ENCODE measurements at regions not wholly inside any gene's neighbourhood (a gene's known extent, or its start where the extent isn't known, plus 50 kb on each side); places are given as distances from the start of the nearest gene placed in this dataset.
"Not testable (repeated sequence)": the region's sequence is repeated elsewhere in the genome, so short reads cannot be mapped to it uniquely, and the experiment has no call there.

DNA sequence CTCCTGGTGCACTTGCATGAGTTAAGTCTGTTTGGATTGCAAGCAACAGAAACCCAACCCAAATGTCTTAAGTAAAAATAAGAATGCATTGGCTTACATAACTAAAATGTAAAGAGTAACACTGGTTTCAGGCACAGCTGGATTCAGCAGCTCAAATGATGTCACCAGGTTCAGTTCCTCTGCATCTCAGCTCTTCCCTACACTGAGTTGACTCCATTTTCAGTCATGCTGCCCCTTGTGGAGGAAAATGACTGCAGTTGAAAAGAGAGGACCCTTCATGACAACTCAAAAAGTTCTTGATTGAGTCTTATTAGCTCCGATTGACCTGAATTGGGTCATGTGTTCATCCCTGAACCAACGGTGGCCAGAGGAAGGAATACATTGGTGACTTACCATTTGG is 138.5 kb upstream of the ABI3BP start:
- POLR2A ChIA-PET: no interaction called here
- Mint-ChIP-seq H3K4me1 (peaks cover 16% of the 10 kb centered on the region), H3K27me3 (peaks cover 16% of the 10 kb centered on the region), H3K36me3 (ENCODE audit: low read depth) (no peaks in the 10 kb centered on the region), H3K9me3 (peaks cover 12% of the 10 kb centered on the region), H3K4me3 (no peak overlapping the region), H3K27ac (no peak overlapping the region)
- DNase-seq: no peak
- CTCF ChIA-PET: interaction anchor here (1.0 kb wide), 1 partner anchor 16 kb away, joined by 3 read pairs; no protein-coding TSS in a partner anchor

DNA sequence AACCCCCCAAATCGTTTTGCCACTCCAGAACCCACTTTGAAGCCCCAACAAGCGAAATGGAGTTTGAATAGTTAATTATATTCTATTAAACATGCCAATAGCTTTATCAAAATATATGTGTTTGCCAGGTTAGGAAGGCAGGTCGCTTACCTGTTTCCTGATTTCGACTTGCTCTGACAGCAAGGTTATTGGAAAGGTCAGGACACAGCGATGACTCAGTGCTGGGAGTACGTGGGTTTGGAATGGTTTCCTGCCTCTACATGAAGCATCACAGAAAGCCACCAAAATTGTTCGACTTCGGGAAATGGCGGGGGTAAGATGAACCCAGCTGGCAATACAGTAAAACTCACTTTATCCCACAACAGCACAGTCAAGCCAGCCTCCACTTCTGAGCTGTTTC is 135.6 kb upstream of the ABI3BP start:
- Mint-ChIP-seq H3K27me3 (peaks cover 21% of the 10 kb centered on the region), H3K36me3 (ENCODE audit: low read depth) (no peaks in the 10 kb centered on the region), H3K4me1 (peaks cover 7% of the 10 kb centered on the region), H3K9me3 (peaks cover 12% of the 10 kb centered on the region), H3K27ac (no peak overlapping the region), H3K4me3 (no peak overlapping the region)
- no peak for DNase-seq
- ChIA-PET POLR2A (no interaction called here), CTCF (no interaction called here)

DNA sequence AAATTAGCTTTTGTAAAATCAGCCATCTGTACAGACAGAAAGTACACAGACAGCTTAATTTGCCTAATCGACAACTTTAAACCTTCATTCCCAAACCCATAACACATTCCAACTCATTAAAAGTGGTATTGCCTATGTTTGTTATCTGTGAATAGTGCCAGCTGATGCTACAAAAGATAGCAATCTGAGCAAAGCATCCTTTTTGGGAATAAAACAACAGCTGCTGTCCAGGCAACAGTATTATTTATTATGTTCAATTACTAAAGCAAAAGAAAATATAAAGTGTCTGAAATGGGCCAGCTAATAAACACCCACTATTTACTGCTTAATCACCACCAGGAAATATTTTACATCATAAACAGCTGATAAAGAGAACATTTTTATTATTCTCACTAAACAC is 134.8 kb upstream of the ABI3BP start:
- Mint-ChIP-seq H3K27ac (no peak overlapping the region), H3K36me3 (ENCODE audit: low read depth) (no peaks in the 10 kb centered on the region), H3K4me3 (no peak overlapping the region), H3K4me1 (no peaks in the 10 kb centered on the region), H3K27me3 (peaks cover 21% of the 10 kb centered on the region), H3K9me3 (peaks cover 6% of the 10 kb centered on the region)
- DNase-seq: no peak
- CTCF ChIA-PET: no interaction called here
- POLR2A ChIA-PET: interaction anchor here (0.6 kb wide), 1 partner anchor 233 kb away, joined by 3 read pairs; no protein-coding TSS in a partner anchor

DNA sequence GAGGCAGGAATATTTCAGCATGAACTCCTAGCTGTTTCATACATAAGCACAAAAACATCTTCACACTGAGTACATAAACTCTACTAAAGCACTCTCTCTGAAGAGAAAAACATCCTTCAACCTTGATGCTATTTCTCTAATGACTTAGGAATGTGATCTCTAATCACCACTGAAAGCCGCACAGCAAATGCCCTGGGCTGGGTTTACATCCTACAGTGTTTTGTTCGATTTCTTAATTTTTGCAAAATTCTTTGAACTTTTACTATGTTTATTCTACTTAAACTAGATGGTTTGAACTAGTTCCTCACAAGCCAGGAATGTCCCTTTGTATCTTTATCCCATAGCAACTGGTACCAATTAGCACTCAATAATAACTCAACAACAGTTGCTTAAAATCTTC is 130.9 kb upstream of the ABI3BP start:
- Mint-ChIP-seq H3K4me3 (no peak overlapping the region), H3K36me3 (ENCODE audit: low read depth) (no peaks in the 10 kb centered on the region), H3K4me1 (no peaks in the 10 kb centered on the region), H3K27me3 (peaks cover 23% of the 10 kb centered on the region), H3K9me3 (no peaks in the 10 kb centered on the region), H3K27ac (no peak overlapping the region)
- CTCF ChIA-PET: no interaction called here
- no peak for DNase-seq
- POLR2A ChIA-PET: no interaction called here

DNA sequence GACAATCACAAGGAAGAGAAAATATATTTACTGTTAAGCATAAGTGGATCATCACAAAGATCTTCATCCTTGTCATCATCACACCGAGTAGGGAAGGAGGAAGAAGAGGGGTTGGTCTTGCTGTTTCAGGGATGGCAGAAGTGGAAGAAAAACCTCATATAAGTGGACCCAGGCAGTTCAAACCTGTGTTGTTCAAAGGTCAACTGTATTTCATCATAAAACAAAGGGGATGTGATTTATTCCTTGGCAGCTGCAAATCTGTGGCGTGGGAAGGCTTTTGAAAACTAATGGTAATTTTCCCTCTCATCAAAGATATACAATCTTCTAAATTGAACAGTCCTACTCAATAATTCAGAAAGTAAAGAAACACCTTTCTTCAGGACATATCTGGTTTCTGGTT is 129.9 kb upstream of the ABI3BP start:
- Mint-ChIP-seq H3K27me3 (peaks cover 23% of the 10 kb centered on the region), H3K9me3 (no peaks in the 10 kb centered on the region), H3K4me1 (no peaks in the 10 kb centered on the region), H3K36me3 (ENCODE audit: low read depth) (no peaks in the 10 kb centered on the region), H3K27ac (no peak overlapping the region), H3K4me3 (no peak overlapping the region)
- POLR2A ChIA-PET: no interaction called here
- CTCF ChIA-PET: no interaction called here
- DNase-seq: no peak

DNA sequence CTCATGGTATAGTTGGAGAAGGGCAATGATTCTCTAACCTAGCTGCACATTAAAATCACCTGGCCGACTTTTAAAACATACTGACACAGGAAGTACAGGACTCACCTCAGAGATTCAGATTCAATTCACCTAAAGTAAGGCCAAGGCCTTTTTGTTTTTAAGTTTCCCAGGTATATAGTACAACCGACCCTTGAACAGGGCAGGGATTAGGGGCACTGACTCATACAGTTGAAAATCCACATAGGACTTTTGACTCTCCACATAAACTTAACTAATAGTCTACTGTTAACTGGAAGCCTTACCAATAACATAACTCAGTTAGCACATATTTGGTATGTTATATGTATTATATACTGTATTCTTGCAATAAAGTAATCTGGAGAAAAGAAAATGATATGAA is 129.5 kb upstream of the ABI3BP start:
- DNase-seq: no peak
- no peaks in the 10 kb centered on the region for H3K4me1 Mint-ChIP-seq
- H3K27me3 Mint-ChIP-seq: peaks cover 23% of the 10 kb centered on the region
- no peaks in the 10 kb centered on the region for H3K36me3 Mint-ChIP-seq (ENCODE audit: low read depth)
- H3K9me3 Mint-ChIP-seq: no peaks in the 10 kb centered on the region
- no peak overlapping the region for H3K27ac Mint-ChIP-seq
- ChIA-PET POLR2A (no interaction called here), CTCF (no interaction called here)
- H3K4me3 Mint-ChIP-seq: no peak overlapping the region

DNA sequence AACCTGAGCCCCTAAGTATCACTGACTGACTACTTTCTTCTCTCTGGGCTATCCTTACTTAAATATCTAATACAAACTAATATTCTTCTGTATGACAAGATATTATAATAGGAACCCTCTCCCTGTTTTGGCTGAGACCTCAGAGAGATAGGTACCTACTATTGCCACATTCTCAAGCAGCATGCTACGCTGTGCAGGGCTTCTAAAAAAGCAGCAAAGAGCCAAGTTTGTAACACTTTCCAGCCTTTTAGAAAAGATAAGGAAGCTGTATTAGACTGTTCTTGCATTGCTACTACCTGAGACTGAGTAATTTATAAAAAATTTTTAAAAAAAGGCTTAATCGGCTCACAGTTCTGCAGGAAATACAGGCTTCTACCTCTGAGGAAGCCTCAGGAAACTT is 126.8 kb upstream of the ABI3BP start:
- Mint-ChIP-seq H3K27ac (no peak overlapping the region), H3K9me3 (no peaks in the 10 kb centered on the region), H3K4me3 (no peak overlapping the region), H3K27me3 (peaks cover 14% of the 10 kb centered on the region), H3K36me3 (ENCODE audit: low read depth) (no peaks in the 10 kb centered on the region), H3K4me1 (no peaks in the 10 kb centered on the region)
- DNase-seq: no peak
- POLR2A ChIA-PET: no interaction called here
- CTCF ChIA-PET: no interaction called here

DNA sequence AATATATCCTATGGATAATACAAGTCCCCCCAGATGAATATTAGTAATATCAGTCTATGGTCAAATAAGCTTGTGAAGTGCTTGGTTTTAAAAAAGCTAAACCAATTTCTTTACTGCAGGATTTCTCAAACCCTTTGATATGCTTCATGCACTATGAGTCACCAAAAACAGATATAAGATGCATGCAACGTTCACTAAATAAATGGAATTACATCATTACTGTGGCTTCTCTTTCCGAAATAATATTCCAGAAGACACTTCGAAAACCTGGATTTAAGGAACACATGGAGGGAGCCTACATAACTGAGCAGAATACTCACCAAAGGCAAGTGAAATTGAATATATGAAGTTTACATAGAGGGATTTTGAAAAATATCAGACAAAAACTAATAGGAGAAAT is 126.3 kb upstream of the ABI3BP start:
- DNase-seq: no peak
- H3K4me1 Mint-ChIP-seq: no peaks in the 10 kb centered on the region

DNA sequence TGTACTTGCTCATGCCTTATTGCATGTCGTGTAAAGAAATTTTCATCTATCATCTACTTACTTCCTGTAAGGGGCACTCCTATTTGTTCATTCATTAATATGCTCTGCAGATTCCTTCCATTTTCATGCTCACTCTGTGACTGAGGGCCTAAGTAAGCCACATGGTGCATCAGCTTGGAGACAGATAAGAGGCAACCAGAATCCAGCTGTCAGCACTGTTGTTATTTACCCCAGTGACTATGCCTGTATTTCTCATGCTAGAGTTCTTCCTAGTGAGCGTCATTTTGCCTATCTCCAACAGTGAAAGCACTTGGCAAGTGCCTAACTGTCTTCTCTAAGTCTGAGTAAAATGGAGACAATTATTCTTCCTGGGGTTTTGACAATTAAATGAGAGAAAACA is 124.8 kb upstream of the ABI3BP start:
- H3K4me3 Mint-ChIP-seq: no peak overlapping the region
- CTCF ChIA-PET: no interaction called here
- no peak overlapping the region for H3K27ac Mint-ChIP-seq
- H3K9me3 Mint-ChIP-seq: no peaks in the 10 kb centered on the region
- DNase-seq: no peak
- H3K36me3 Mint-ChIP-seq (ENCODE audit: low read depth): no peaks in the 10 kb centered on the region
- no peaks in the 10 kb centered on the region for H3K4me1 Mint-ChIP-seq
- POLR2A ChIA-PET: no interaction called here
- peaks cover 6% of the 10 kb centered on the region for H3K27me3 Mint-ChIP-seq

More for the DNA sequence above, 126.3 kb upstream of the ABI3BP start:
- Mint-ChIP-seq H3K36me3 (ENCODE audit: low read depth) (no peaks in the 10 kb centered on the region), H3K27me3 (peaks cover 9% of the 10 kb centered on the region), H3K9me3 (no peaks in the 10 kb centered on the region), H3K27ac (no peak overlapping the region), H3K4me3 (no peak overlapping the region)
- POLR2A ChIA-PET: no interaction called here
- CTCF ChIA-PET: no interaction called here

DNA sequence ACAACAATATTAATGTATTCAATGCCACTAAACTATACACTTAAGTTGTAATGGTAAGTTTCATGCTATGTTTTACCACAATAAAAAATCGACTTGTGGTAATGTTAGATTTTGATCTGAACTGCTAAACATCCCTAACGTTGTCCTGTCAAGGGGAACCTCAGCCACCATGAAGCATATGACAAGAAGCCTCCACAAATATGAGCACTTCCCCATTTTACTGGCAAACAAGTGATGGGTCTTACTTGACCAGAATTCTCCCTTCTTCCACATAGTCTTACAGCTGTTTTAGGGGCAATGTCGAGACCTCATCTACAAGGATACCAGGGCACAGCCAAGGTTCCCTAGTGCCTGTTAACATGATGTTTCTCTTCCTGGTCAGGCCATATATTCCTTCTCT is 124.2 kb upstream of the ABI3BP start:
- Mint-ChIP-seq H3K4me1 (no peaks in the 10 kb centered on the region), H3K36me3 (ENCODE audit: low read depth) (no peaks in the 10 kb centered on the region), H3K27ac (no peak overlapping the region), H3K9me3 (no peaks in the 10 kb centered on the region), H3K4me3 (no peak overlapping the region), H3K27me3 (peaks cover 5% of the 10 kb centered on the region)
- ChIA-PET POLR2A (no interaction called here), CTCF (no interaction called here)
- no peak for DNase-seq

DNA sequence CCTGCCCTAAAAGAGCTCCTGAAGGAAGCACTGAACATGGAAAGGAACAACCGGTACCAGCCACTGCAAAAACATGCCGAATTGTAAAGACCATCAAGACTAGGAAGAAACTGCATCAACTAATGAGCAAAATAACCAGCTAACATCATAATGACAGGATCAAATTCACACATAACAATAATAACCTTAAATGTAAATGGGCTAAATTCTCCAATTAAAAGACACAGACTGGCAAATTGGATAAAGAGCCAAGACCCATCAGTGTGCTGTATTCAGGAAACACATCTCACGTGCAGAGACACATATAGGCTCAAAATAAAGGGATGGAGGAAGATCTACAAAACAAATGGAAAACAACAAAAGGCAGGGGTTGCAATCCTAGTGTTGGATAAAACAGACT is 117.1 kb upstream of the ABI3BP start:
- H3K4me1 Mint-ChIP-seq; H3K27me3 Mint-ChIP-seq; H3K27ac Mint-ChIP-seq; DNase-seq; POLR2A ChIA-PET; H3K4me3 Mint-ChIP-seq; H3K36me3 Mint-ChIP-seq (ENCODE audit: low read depth); H3K9me3 Mint-ChIP-seq; CTCF ChIA-PET: not testable (repeated sequence)

DNA sequence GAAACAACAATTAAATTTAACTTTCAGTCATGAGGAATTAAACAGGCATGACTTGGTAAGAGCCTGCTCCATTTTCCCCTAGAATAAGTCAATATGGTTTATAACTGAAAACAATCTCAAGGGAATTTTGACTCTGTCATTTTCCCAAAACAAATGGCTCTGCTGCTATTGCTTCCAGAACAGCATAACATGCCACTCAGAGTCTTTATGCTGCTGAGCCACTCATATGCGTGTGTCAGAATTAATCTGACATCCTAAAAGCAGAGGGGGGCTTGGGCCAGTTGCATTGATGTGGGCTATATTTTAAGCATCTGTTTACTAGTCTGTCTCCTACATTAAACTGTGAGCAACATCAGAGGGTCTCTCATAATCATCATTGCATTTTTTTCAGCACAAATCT is 111.1 kb upstream of the ABI3BP start:
- POLR2A ChIA-PET: no interaction called here
- CTCF ChIA-PET: no interaction called here
- Mint-ChIP-seq H3K27ac (no peak overlapping the region), H3K36me3 (ENCODE audit: low read depth) (no peaks in the 10 kb centered on the region), H3K27me3 (peaks cover 20% of the 10 kb centered on the region), H3K4me3 (no peak overlapping the region), H3K4me1 (no peaks in the 10 kb centered on the region), H3K9me3 (no peaks in the 10 kb centered on the region)
- DNase-seq: no peak

DNA sequence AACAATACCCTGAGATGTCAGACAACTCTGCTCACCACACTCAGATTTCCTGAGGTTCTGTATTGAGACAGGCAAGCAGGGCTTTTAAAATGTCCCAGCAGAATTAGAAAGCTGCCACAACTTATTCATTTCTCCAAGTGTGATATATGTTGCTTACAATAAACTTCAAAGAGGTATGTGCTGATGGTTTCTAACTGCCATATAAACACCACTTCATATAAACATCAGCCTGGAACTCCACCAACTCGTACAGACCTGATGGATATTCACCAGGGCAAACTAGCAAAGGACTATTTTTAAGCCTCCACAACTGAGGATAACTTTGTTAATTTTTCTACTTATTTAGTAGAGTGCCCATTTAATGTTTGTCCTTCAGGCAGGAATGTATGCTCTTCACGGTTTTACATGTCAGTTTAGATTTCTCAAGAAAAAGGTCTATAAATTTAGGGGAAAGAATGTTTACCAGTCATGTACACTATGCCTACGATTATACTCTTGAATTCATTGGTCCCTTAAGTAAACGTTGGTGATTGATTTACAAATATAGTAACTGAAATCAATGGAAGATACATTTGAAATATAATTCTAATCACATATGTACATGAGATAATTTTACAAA is 109.6 kb upstream of the ABI3BP start:
- Mint-ChIP-seq H3K9me3 (no peaks in the 10 kb centered on the region), H3K4me3 (no peak overlapping the region), H3K27me3 (peaks cover 26% of the 10 kb centered on the region), H3K27ac (no peak overlapping the region), H3K36me3 (ENCODE audit: low read depth) (no peaks in the 10 kb centered on the region), H3K4me1 (no peaks in the 10 kb centered on the region)
- no peak for DNase-seq
- POLR2A ChIA-PET: no interaction called here
- CTCF ChIA-PET: no interaction called here

DNA sequence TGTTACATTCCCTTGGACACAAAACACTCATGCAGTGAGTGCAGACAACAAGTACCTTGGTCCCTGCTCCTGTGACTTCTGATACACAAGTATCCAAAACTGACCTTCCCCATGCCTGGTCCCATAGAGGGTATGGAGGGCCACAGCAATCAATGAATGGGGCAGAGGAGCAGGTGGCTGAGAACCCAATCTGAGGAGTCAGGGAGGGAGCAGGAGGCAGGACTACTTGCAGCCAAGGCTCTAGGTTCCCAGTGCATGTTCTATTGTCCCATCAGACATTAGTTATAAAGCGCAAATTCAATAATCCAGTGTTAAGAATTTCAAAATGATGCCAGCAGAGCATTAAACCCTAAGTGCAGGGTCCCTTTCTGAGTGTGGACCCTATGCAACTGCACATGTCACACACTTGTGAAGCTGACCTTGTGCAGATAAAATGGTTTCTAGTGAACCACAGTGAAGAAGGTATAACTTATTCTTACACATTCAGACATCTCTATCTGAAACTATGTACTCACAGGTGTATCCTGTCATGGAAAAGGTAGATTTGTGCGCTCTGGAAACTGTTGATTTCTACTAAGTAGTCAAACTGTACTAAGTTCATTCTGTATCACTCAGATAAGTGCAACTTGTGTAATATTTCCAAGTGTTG is 107.3 kb upstream of the ABI3BP start:
- Mint-ChIP-seq H3K4me1 (no peaks in the 10 kb centered on the region), H3K27ac (no peak overlapping the region), H3K9me3 (no peaks in the 10 kb centered on the region), H3K36me3 (ENCODE audit: low read depth) (no peaks in the 10 kb centered on the region), H3K27me3 (peaks cover 33% of the 10 kb centered on the region), H3K4me3 (no peak overlapping the region)
- no peak for DNase-seq
- ChIA-PET POLR2A (no interaction called here), CTCF (no interaction called here)

Data from activated CD4-positive, alpha-beta T cell treated with anti-CD3 and anti-CD28 coated beads, Interleukin-2, amount 10 ng/mL, durations not matched to agents 7 days and 5 days (primary cell).